ENCODE measurements at regions not wholly inside any gene's neighbourhood (a gene's known extent, or its start where the extent isn't known, plus 50 kb on each side); places are given as distances from the start of the nearest gene placed in this dataset.

DNA sequence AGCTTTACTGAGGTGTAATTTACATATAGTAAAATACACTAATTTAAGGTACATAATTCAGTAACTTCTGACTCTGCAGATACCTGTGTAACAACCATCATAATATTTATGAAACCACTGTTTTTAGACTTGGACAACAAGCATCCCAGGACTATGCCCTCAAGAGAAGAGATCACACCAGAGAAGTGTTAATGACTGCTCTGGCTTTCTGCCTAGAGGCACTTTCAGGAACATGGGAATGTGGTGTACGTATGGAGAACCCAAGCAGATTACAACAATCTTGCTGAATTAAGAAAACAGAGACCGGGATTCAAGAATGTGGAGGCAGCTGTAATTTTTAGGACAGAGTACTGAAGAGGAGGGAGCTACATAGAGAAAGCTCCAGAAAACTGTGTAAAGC, 475.2 kb downstream of the LPIN1 start:
- no peak for DNase-seq

DNA sequence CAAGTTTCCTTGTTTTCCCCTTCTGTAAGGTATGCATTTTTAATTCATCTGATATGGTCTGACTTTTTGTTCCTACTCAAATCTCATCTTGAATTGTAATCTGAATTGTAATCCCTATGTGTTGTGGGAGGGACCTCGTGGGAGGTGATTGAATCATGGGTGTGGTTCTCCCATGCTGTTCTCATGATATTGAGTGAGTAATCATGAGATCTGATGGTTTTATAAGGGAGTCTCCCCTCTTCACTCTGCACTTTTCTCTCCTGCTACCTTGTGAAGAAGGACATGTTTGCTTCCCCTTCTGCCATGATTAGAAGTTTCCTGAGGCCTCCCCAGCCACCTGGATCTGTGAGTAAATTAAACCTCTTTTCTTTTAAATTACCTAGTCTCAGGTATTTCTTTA, 476.1 kb downstream of the LPIN1 start:
- no peak for DNase-seq

DNA sequence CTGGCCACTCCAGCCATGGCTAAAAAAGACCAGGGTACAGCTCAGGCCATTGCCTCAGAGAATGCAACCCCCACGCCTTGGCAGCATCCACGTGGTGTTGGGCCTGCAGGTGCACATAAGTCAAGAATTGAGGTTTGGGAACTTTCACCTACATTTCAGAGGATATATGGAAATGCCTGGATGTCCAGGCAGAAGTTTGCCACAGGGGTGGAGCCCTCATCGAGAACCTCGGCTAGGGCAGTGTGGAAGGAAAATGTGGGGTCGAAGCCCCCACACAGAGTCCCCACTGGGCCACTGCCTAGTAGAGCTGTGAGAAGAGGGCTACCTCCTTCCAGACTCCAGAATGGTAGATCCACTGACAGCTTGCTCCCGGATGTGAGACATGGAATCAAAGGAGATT, 477.3 kb downstream of the LPIN1 start:
- DNase-seq: no peak

DNA sequence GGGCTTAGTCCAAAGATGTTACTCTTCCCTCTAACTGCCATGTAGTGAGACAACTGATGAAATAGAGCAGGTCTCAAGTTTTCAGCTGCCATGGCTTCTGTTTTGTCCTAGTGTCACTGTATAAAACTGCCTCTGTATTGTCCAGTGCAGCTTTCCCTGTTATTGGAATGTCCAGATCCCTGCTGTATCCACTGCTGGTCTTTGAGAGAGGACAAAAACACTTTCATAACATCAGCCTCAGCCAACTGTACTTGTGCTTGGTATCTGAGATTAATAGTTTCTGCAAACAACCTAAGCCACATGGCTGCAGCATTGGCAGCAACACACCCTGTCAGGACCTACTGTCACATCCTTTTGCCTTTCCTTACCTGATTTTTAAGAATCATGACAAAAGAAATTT, 480.2 kb downstream of the LPIN1 start:
- DNase-seq: no peak

DNA sequence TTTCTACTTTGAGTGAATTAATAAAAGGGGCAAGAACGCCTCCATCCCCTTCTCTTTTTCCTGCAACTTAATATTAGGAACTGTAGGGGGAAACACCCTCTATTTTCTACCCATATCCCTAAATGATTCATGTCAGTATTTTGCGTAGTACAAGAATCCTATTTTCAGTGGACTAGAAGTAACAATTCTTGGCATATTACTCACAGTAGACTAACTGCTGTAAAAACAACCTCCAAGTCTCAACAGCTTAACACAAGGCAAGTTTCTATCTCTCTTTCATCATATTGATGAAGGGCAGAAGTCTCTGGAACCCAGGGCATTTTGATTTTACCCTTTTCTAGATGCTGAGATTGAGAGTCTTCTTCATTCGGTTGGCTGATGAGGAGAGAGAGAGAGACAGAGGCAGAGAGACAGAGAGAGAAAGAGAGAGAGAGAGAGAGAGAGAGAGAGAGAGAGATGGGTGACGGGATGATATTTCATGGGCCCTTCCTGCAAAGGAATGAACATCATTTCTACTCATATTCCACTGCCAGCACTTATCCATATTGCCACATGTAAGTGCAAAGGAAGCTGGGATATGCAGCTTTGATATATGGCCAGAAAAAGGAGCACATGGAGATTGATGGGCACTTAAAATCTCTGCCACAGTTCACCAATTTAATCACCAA, 481.6 kb downstream of the LPIN1 start:
- DNase-seq: no peak

DNA sequence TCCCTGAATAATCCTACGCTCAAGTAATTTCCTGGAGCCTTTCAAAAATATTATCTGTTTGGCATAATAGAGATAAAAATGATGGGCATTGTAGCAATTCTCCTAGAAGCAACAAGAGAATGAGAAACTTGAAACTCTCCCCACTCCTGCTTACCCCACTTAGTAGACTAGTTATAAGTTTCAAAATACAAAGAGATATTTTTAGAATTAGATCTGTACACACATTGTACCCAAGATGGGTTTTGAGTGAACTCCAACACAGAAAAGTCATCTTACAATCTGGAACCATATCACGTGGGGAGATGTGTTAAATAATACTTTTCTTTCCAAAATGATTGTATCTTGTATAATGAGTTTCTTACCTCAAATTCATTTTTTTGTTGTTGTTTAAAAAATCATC, 484.9 kb downstream of the LPIN1 start:
- DNase-seq: no peak

DNA sequence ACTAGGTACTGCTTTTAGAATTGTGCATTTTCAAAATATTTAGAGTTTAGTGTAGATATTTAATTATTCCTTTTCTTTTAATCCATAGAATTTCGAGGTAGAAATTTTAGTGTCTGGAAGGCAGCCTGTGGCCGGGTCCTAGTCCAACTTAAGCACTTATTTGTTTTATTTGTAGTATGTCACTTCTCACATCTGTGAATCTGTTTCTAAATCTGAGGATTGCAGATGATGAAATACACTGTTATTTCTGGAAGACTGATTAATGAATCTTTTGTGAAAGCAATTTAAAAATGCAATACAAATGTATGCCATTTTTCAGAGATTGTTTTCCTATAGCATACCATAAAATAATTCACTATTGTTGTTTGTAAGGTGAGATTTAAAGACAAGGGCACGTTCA, 483.9 kb upstream of the TRIB2 start:
- DNase-seq: no peak

DNA sequence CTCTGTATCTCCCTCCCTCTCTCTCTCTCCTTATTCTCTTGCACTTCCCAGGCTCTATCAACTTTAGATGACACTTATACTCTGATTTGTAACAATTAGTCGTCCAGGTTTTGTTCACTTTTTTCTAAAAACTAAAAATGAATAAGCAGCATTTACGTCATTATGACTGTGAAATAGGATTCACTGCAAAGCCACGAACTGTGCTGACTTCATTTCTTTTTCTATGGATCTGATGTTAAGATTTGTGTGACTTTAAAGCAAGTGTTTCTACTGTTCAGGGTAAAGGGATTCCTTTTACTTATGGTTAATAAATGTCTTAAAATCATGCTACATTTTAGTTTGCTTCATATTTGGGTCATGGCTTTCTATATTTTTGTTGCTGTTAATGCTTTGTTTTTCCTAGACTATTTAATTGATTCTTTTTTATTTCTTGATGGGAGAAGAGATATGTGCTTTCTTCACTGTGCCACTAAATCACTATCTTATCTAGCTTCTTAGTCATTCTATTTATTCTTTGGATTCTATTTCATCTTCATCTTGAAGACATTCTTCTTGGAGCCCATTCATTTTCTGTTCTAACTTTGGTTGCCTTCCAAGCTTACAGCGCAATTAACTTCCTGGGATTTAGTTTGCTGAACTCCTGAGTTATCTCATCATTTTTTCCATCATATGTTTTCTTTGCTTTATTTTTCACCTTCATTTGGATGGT, 480.4 kb upstream of the TRIB2 start:
- no peak for DNase-seq

DNA sequence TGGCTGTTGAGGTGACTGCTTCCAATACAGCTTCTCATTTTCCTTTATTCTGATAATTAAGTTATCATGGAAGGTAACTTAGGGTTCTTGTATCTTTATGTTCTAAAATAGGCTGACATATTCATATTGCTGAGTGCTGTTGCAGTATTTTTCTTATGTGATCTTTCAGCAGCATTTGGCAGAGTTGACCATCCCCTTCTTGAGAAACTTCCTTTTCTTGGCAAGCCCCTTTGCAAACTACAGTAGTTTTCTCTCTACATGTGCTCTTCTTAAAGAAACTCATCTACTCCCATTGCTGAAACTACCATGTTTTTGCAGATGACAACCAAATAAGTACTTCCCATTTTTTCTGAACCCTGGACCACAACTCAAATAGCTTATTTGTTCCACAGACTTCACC, 476.5 kb upstream of the TRIB2 start:
- DNase-seq: no peak

DNA sequence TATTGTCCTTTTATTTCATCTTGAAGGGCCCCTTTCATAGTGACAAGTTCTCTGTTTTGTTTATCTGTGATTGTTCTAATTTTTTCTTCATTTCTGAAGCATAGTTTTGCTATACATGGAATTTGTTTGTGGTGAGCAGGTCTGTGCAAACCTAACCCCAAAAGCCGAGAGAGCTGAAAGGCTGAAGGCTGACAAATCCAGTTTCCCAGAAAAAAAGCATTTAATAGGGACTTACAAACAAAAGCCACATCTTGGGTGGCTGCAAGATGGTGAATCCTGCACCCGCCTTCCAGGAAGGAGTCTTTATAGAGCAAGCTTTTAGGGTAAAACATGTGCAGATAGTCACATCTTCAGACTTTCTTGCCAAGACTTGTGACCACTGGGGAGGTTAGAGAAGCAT, 473.4 kb upstream of the TRIB2 start:
- DNase-seq: no peak

DNA sequence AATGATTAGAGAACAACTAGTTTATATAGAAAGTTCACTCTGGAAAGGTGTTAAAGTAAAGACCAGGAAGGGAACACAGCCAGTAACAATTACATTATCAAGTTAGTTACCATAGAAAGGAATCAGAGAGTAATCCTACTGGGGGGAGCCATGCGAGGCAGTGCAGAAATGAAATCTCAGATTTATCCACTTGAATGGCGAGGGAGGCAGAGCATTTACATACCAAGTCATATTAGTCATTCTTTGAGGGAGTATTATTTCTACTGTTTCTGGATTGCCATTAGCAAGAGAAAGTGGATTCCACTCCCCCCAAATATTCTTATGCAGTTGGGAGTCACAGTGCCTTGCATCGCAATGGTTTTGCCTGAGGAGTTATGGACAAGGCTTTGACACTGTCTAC, 472.7 kb upstream of the TRIB2 start:
- no peak for DNase-seq

DNA sequence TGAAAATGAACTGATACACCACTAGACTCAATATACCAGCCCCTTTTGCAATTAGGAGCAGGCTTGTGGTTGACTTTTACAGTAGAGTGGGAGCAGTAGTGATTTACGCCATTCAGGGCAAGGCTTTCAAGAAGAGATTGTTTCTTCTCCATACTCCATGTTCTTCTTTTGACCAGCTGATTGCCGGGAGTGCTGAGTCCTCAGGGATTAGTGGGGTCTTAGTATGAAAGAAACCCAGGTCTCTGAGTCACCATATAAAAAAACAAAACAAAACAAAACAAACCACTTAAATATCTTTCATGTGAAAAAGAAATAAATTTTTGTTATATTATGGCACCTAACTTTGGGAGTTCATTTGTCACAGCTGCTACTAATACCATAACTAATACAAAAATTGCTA, 465.6 kb upstream of the TRIB2 start:
- DNase-seq: no peak

DNA sequence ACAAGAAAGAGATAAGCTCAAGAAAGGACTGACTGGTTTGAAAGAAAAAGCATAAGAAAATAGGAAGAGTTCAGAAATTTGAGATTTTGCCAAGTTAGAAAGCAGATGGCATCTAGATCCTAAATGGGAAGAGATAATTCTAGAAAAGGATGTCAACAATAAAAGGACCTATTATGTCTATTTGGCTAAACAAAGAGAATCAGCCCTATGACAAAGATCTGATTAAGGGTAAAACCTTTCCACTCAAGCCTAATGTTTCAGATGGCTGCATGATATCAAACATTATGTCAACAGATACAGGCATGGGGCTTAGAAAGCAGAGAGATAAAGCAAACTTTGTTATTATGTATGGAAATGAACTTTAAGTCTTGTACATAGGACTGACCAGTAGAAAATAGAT, 465.0 kb upstream of the TRIB2 start:
- no peak for DNase-seq

DNA sequence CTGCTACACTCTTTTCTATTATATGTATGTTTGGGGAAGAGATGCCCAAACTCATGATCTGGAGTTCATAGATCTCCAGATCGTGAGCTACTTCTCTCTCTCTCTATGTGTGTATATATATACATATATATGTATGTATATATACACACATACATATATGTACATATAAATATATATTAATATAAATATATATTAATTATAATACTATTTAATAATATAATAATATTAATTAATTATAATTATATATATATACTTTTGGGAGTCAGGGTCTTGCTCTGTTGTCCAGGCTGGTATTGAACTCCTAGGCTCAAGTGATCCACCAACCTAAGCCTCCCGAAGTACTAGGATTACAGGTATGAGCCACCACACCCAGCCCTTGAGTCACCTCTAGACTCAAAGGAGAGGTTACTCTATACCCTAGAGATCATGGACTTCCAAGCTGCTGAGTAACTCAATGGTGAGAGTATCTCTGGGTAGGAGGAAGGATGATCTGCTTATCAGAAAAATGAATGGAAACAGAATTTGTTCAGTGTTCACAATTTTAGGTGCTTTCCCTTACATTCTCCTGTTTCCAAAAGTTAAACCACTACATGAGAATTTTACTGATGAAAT, 463.5 kb upstream of the TRIB2 start:
- no peak for DNase-seq

DNA sequence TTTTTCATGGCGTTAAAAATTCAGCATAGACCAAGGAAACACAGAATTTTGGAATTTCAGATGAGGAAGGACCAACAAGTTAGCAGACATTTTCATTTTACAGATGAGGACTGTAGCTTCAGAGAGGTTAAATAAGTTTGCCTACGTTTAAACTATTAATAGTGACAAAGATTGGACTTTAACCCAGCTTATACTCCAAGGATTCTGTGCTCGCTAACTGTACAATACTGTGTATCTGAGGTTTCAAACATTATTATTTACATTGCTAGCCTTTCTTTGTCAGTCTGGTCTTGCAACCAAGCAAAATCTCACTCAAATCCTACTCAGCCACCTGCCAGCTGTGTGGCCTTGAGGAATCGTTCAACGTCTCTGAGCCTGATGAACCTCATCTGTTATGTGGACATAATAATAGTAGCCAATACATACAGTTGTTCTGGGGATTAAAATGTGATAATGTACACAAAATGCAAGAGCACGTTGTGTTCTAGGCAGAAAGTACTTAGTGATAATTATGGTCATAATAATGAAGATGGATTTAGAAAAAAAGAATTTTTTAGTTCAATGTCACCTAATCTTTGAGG, 462.4 kb upstream of the TRIB2 start:
- no peak for DNase-seq

DNA sequence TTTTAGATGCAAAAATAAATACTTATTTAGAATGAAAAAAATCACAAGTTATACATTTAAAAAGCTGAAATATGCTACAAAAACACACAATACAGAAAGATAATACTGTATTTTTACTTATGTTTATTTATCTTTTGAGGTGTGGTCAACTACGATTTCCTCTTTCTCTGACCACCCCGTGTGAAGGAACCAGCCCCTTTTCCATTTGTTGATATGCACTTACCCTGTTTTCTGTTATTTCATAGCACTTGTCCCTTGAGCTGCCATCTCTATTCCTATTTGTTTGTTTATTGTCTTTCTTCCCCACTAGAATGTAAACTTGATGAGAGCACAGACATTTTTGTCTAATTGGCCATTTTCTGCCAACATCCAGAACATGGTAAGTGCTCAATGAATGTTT, 460.5 kb upstream of the TRIB2 start:
- DNase-seq: no peak

DNA sequence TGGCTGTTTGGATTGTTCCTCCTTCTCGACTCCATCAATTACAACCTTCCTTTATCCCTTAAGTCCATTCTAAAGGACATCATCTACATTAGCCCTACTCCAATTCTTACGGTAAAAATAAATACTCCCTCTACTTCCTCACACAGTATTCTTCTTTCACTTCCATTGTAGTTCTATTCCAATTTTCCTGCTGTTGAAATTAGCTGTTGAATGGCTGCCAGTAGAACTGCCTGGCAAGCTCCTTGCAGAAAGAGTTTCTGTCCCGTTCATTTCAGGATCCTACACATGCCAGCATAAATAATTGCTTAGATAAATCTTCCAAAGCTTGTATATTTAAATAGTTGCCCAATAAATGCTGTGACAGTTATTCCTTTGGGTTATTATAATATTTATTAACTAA, 459.3 kb upstream of the TRIB2 start:
- no peak for DNase-seq

DNA sequence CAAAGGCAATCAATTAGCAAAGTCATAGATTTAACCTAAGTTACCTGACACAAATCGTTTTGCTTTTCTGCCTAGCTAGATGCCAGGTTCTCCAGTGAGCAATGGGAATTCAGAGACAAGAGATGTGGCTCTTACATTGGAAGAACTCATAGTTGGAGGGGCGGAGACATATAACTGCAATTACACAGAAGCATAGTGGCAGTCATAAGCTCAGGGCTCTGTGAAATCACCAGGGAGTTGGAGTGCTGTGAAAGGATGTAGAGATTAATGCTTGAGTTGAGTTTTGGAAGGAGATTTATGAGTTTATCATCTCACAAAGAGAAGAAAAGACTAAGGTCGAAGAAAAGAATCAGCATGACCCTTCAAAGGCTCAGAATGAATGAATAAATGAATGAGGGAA, 457.2 kb upstream of the TRIB2 start:
- no peak for DNase-seq

DNA sequence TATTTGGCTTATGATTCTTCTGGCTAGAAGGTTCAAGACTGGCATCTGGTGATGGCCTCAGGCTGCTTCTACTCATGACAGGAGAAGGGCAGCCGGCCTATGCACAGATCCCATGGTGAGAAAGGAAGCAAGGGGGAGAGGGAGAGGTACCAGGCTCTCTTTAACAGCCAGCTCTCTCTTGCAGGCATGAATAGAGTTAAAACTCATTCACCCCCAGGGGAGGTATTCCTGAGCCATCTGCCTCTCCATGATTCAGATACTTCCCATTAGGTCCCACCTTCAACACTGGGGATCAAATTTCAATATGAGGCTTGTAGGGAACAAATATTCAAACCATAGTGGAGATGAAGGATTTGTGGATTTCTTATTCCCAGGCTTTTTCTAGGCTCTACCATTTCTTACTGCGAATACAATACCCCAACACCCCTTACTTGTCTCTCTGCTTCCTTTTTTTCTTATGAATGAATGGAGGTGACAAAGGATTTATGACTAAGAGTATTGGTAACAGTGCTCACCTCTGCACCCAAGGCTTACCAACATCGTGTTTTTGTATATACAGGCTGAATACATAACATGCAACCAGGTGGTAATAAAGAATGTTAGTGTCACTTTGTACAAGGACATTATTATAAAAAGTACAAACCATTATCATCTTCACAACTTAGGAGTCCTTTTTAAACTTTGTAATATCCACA, 454.6 kb upstream of the TRIB2 start:
- DNase-seq: peak; percentile 17

DNA sequence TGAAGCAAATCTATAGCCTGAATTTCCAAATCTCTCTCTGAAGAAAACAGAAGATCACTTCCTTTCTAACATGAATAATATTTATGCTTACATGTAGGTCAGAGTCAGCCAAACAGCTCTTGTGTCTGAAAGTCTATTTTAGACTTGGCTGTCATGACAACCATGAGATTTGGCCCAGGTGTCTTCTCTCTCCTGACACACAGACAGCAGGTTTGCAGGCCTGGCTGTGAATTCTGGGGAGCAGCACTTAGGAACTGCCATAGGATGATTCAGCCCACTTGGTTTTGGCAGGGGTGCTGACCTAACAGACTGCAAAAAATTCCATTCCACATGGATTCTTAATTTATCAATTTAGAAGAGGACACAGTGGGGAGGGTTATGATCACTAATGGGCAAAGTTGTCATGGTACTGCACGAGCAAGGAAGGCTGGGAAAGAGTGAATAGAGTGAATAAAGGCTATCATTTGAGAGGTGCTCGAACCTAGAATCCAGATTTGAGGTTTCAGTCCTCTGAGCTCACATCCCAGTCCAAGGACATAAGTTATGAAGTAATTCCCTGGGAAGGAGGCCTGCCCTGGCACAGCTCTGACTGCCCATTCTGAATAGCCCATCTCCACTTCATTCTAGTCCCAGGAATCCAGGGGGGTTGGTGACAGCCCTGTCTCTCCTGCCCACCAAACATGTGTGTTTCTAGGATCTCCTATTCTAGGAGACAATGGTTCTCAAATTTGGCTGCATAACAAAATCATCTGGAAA, 453.9 kb upstream of the TRIB2 start:
- peak; percentile 3 for DNase-seq

DNA sequence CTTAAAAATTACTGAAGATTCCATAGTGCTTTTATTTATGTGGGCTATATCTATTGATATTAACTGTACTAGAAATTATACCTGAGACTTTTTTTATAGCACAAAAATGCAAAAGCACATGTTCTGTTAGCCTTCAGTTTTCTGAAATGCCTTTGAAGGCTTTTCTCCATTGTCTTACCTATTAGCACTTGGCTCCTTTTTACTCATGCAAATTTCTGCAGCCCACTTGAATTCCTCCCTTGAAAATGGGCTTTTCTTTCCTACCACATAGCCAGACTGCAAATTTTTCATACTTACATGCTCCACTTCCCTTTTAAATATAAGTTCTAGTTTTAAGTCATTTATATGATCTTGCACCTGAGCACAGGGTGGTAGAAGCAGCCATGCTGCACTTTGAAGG, 453.0 kb upstream of the TRIB2 start:
- DNase-seq: no peak

DNA sequence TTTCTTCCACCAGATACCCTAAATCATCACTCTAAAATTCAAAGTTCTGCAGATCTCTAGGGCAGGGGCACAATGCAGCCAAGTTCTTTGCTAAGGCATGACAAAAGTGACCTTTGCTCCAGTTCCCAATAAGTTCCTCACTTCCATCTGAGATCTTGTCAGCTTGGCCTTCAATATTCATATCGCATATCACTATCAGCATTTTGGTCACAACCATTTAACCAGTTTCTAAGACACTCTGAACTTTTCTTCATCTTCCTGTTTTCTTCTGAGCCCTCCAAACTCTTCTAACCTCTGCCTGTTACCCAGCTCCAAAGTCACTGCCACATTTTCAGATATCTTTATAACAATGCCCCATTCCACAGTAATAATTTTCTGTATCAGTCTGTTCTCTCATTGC, 452.6 kb upstream of the TRIB2 start:
- no peak for DNase-seq

DNA sequence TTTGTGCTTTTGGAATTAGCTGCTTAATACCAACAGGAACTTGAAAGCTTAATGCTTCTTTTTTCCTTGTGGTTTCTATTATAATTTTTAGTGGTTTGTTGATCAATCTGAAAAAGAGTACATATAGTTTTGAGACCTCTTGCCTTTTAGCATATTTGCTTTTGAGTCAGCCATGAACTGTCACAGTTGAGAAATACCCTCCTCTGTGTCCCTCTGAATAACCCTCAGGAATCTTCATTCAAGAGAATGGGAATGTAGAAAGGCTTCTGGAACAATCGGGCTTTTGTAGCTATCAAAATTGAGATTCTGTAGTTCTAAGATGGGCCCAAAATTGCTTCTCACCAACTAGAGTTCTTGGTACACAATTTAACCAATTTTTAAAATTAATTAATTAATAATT, 451.1 kb upstream of the TRIB2 start:
- DNase-seq: no peak
